NCI-H524 treated with DMSO at 0.1 percent for 48 hours (cell line): ENCODE measurements at regions not wholly inside any gene's neighbourhood (a gene's known extent, or its start where the extent isn't known, plus 50 kb on each side); places are given as distances from the start of the nearest gene placed in this dataset.

Experiments
- DNase-seq: peaks from one replicate; lab custom pipeline; 2025; lab: John Stamatoyannopoulos, UW

DNA sequence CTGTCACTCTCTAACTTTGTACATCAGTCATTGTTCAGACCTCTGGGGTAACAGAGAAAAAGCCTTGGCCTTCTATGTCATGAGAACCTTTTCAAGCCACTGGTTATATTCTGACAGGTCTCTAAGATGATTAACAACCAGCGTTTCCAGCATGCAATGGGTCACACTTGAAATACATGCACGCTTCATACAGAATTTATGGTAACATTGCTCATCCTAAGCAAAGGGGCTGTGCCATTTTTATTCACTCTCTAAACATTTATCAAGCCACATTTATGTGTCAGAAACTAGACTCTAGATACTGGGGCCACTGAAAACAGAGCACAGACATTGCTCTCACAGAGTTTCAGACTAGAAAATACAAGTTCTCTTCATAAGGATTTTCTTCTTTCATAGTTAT, 501.4 kb upstream of the DAB1 start:
- no peak for DNase-seq

DNA sequence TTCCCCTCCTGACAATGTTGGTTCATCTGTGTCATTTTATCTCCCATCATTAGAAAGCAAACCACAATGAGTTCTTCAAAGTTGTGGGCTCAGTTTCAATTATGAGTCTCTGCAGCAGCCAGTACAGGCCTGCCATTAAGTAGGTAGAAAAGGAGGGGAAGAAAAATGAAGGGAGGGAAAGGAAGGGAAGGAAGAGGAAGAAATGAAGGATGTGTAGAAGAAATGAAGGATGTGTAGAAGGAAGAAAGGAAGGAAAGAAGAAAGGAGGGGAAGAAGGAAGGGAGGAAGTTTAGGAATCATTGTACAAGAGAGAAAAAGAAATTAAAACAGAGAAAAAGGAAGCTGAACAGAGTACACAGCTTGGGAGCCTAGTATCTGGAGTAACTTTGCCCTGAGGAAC, 498.3 kb upstream of the DAB1 start:
- no peak for DNase-seq

DNA sequence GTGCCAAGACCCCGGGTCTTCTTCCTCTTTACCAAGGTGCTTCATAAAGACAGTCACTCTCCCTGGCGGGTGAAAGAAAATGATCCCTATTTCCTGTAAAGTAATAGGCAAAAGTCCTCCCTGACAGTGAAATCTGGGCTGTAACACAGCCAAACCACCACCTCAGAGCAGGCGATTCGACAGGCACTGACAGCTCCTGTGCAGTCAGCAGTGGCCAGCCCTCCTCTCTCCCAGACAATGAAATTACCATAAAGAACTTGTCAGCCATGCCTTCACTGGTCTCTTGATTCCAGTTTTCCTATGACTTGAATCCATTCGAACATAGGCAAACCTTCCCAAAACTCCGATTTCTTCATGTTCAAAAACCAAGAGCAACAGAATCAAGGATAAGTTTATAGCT, 492.2 kb upstream of the DAB1 start:
- no peak for DNase-seq

DNA sequence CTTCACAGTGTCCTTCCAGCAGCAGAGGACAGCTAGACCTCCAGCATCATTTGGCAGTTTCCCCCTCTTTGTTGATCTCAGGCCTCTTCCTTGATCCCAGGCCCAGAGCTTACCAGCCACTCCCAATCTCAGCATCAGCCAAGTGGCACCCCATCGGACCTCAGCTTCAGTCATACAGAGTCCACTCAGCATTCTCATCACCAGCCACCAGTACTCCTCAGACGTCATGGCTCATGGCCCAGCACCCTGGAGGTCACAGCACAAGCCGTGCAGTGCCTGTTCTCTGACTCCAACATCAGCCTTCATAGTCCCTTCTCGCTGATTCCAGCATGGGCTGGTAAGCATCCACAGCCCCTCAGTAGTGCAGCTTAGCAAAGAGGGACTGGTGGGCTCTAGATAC, 487.6 kb upstream of the DAB1 start:
- DNase-seq = no peak

DNA sequence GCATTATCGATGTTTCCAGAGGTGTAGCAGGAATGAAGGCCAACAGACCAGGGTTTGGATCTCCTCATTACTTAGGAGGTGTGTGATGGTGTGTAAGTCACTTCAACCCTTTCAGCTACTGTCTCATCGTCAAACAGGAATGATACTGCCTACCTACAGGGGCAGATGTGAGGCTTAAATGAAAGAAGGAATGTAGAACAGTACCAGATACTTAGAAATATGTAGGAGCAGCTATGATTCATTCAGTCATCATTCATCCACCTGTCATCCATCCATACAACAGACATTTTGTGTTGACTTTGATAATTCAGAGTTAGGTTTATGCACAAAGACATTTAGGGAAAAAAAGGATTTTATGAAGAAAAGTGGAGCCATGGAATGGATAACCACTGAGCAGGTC, 486.9 kb upstream of the DAB1 start:
- no peak for DNase-seq

DNA sequence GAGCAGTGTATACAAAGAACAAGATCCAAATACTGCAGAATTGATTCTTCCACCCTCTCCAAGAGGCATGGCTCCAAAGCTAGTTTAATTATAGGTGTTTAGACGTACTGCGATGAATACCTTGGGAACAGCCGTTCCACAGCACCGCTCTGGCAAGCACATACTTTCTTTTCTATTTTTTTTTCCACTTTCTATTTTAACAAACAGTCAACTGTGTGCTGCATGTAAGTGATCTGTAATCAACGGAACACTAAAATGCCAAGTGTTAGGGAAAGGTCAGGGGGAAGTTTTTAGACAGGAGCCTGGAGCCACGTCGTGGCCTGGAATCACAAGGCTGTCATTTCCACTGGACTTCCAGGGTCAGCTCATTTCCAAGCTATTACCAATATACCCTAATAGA, 486.4 kb upstream of the DAB1 start:
- DNase-seq = no peak

DNA sequence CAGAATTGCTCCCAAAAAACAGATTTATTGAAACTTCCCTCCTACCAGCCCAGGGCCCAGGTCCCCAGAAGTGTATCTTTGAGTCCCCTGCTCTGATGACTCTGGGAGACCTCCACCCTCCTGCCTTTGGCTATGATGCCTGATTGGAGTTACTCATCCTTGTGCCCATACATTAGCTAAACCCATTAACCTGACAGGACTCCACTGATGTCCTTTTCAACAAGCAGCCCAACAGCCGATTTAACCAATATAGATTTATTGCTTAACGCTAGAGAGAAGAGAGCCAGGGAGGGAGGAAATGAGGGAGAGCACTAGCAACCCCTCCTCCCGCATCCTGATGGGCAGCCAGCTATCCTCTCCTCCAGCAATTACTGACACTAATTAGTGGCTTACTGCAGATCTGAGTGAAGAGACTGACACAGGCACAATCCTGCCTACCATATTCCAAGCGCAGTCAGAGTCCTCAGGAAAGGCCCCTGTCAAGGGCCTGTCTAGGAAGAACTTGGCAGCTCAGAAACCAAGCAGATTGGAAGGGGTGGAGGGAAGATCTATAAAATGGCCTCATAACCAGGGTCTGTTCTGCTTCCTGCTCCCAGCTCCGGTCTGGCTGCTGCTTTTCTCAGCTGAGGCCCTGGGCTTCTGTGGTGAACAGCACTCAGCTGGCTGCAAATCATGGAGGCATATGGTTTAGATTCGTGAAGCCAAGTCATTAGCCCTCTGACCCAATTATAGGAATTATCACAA, 484.5 kb upstream of the DAB1 start:
- no peak for DNase-seq

DNA sequence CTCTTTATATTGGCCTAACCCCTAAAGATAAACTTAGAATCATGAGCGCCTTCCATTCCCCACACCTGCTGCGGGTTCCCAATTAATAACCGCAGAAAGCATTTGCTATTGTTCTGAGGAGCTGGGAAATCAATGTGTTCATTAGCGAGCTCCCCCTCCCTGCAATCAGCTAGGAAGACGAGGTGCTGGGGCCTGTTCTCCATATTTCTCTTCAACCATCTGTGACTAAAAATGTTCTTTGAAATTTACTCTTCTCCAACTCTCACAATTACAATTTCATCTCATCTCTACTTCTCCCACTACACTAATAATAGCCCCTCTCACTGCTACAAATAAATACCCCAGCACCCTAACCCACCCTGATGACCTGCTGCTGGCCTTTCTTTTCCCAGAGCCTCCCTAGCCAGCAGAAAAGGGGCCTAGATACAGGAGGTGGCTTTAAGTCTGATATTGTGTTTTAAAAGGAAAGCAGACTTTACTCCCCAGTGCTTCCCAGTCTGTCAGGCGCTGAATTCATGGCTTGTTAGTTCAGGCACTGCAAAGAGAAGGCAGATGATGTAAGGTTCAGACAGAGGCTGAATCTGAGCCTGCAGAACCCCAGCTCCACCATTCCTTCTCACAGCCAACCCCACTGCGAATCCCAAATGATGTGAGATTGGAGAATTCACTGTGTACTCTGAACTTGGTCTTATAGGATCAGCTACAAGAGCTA, 477.5 kb upstream of the DAB1 start:
- DNase-seq = no peak

DNA sequence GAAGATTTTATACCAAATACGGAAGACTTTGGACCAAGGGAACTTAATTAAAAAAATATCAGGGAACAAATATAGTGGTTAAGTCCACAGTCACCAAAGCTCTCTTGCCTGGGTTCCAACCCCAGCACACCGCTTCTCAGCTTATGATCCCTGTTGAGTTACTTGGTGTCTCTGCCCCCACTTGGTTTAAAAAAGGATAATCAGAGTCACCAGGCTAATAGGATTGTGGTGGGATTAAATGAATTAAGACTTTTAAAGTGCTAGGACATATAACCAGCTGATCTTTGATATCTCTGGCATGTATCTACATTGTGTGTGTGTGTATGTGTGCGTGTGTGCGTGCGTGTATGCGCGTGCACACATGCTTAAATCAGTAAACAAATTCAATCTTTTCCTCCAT, 474.7 kb upstream of the DAB1 start:
- DNase-seq = peak; percentile 53

DNA sequence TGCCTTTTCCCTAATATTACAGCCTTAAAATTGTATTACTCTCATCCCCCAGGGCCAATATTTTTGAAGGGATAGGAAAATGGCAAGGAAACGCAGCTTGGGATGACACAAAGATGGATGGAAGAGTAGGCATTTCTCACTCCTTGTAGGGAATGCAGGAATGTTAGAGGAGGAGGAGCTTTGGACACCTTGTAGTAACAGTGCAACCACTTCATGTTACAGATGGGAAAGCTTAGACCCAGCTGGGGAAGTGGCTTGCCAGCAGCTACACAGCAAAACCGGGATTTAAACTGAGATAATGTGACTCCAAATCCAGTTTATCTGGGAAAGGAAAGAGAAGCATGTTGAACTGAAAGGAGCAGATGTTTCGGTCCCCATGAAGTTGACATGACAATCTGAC, 473.7 kb upstream of the DAB1 start:
- peak; percentile 56 for DNase-seq

DNA sequence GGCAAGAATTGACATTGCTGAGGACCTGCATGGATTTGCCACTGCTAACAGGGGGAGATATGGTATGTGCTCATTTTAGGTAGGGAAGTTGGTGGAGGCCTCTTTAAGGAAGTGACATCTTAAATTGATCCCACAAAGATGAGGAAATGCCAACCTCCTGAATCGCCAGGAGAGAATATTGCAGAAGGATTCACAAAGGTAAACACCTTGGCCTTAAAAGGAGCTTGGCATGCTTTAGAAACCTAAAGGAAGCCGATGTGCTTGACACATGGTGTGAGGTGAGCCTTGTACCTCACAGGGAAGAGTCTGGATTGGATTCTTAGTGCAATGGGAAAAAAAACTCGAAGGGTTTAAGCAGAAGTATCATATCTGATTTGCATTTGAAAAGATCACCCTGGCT, 470.5 kb upstream of the DAB1 start:
- DNase-seq = no peak

DNA sequence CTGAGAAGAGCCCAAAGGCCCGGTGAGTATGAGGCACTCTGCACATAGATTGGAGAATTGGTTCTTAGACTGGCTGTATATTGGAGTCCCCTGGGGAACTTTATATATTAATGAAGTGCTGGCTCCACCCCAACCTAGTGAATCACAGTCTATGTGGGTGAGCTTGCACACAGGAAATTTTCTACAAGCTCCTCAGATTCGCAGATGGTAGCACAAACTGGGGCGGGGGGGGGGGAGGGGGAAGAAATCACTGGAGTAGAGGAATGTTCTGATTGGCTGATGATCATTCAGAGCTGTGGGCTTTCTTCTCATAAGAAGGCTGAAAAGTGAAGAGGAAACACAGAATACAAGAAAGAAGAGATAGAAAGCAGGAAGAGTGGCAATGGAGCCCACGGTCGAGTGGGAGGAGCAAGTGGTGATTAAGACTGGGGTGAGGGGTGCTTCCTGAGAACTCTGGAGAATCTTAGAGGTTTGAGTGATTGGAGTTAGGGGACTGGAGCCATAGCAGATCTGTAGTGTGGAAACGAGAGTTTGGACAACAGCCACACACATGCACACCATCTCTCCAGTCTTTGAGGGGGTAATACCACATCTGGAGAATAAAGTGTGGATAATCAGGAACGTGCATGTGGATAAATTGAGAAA, 465.9 kb upstream of the DAB1 start:
- DNase-seq = no peak

DNA sequence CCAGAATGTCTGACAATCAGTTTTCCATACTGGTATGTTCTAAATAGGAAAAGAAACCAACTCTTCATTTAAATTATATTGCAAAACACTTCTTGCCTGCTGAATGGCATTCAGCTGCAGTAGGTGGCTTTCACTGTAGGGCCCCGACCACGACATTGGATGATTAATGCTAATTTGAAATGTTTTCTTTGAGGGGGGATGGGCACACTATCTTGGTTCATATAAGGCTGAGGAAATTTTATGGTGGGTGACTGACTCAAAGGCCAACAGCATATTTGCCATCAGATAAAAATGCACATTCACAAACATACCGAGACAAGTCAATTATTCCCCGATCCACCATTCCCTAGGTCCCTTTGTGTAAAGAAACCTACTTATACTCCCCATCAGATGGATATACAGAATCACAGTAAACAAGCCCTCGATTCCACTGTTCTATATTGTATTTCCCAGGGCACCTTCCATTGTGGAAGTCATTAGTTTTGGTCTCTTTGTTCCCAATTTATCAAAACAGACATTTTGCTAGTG, 464.2 kb upstream of the DAB1 start:
- DNase-seq = no peak

DNA sequence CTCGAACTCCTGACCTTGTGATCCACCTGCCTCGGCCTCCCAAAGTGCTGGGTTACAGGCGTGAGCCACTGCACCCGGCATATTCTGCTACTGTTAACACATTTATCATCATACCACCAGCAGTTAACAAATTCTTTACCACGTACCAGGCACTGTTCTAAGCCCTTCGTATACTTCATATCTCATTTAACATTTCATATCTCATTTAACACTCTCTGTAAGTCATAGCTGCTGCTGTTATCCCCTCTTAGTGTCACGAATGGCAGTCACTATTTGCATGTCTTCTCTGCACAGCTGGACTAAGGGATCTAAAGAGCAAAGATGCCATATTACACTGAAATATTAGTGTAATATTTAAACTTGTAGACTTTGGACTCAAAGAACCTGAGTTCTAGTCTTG, 462.5 kb upstream of the DAB1 start:
- no peak for DNase-seq

DNA sequence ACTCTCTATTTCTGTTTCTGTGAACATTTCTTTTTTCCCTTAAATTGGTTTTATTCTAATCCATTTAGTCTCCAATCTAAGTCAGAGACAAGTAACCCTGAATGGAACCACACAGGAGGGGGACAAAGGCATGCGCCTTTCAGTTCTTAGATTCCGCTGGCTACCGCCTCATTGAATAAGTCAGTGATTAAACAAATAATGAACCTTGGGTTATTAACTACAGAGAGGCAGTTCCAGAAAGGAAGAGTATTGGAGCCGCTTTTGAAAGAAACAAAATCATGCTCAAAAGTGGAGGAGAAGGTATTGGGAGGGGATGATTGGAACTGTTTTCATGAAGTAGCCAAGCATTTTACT, 459.8 kb upstream of the DAB1 start:
- no peak for DNase-seq

DNA sequence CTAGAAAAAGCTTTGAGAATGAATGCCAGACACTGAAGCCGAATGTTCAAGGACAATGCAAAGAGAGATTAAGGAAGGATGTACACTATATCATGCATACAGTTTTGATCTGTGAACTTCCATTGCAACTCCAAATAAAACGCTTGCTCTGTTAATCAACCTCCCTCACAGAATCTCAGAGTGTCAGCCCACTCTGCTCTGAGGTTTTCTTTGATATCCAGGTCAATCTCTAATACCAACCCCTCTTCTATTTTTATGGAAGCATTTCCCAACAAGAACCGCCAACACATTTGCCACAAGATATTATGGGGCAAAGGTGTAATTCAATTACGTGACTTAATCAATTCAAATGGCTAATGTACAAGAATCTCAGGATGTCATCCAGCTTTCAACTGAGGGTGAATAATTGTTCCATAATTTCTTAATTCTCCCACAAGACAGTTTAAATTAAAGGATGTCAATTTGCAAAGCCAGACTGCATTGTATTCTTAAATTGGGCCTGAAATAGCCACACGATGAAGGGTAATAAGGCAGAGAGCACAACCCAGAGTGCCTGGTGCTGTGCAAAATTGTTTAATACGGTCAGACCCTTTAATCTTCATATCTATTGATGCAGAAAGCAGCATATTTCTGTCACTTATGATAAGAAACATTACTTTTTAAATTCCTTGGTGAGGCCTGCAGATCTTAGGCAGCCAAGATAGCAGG, 459.2 kb upstream of the DAB1 start:
- DNase-seq = no peak

DNA sequence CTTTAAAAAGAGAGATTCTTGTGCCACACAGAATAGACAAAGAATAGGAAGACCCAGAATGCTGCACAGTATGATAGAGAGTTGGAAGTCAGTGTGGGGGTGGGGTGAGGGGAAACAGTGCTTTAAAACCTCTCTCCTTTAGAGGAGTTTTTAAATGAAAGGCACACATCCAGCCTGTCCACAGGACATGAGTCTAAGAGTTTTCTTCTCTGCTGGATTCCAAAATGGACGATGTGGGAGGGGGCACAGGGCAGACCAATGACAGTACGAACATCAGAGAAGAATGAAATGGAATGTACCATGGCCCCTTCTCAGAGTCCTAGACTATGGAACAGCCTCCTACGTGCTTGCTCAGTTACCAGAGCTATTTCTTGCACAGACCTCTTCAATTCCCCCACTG, 458.2 kb upstream of the DAB1 start:
- DNase-seq = no peak

DNA sequence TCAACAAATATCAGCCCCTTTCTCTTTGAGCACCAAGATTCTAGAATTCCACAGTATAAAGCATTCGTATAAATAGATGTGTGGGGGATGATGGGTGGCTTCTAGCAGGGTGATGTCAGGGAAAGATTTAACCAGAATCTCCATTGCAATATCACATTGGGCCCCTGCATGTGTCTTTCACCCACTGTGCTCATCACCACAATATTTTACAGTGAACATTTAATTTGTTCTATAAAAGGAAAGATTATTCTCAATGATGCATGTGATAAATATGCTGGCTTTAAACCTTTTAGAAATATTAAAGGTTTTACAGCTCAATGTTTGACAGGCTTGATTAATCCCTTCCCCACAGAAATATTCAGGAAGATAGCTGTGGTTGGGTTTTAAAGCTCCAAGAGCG, 457.8 kb upstream of the DAB1 start:
- no peak for DNase-seq

DNA sequence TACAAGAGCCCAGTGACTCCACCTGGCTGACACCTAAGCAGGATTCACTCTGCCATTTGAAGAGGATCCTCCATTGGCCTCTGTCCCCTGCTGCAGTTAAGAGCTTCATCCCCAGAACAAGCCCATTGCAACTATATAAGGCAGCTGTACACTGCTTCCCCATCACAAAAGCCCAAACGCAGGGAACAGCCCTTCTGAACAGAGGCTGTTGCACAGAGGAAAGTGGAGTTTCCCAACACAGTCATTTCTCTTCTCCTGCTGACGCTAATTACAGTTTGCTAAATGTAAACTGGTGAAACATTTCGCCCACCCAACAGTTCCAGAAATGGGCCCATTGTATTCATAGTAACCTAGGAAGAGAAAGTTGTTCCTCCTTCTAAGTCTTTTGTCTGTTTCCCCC, 455.8 kb upstream of the DAB1 start:
- DNase-seq = no peak

DNA sequence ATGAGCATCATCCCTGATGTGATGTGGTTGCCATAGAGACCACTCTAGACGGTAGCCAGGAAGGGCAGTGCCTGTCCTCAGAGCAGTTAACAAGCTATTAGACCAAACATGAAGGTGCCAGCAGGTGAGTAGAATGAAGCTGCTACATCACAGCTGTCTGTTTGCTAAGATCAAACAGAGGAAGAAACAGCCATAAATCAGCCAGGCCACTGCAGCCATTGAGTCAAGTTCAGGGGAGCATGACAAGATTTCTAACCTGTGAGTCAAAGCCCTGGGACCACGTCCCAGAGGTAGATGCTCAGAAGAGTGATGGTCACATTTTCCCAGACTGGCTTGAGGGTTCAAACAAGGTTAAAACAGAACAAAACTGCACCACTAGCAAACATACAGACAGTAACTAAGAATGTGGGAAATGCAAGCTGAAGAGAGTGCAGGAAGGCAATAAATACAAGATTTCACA, 450.6 kb upstream of the DAB1 start:
- DNase-seq = no peak

DNA sequence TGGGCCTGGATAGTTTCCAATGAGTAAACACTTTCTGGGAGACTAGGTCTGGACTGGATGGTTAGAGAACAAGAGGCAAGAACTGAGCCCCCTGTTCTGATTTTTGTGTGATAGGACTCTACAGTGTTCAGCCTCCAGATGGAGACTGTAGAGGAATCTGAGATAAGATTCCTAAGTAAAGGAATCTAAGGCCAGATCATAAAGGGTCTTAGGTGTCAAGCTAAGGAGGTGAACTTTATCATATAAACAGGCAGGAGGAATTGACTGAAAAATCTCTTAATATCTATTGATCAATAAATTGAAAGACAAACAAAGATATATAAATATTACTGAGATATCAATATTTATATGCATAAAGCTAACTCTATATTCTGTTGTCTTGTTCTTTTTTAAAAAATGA, 449.1 kb upstream of the DAB1 start:
- DNase-seq = no peak

DNA sequence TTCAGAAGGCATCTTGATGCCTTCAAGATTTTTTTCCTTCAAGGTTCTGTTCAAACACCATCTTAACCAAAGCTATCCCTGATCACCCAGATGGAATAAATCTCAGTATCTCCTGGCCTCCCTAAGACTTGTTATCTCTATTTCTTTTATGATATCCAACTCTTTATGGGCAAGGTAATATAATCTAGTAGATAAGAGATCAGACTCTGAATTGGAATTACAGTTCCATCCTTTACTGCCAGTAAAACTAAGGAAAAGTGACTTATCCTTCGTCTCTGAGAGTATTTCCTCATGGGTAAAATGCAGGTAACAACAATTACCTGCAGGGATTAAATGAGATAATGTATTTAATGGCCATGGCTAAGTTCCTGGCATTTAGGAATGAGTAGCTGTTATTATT, 445.0 kb upstream of the DAB1 start:
- DNase-seq = no peak

DNA sequence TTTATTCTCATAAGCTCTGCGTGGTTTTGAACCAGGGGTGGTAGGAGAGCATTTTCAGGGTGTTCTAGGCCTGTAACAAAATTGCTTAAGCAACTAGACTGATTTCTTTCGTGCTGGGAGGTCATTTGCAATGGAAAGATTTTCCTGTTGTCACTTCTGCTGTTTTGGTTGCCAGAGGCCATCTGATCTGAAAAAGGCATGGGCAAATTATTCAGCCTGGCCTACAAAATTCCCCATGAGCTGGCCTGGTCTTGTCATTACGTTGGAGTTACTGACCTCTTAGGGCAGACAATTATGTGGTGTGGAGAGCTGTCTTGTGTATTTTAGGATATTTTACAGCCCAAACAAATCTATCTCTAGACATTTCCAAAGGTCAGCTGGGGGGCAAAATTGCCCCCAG, 444.4 kb upstream of the DAB1 start:
- DNase-seq = no peak
